MM.1S (cell line): ENCODE measurements at regions not wholly inside any gene's neighbourhood (a gene's known extent, or its start where the extent isn't known, plus 50 kb on each side); places are given as distances from the start of the nearest gene placed in this dataset.

Experiments used
- DNase-seq: peaks from one replicate; pipeline ENCODE4 v3.0.0-alpha.2; 2015
- H2AFZ ChIP-seq: fragments of 300-600 bp; sonication (generic); 2 replicates; pipeline ENCODE4 v1.6.0; 2016; ENCODE audit warnings: antibody characterized with exemption, low read length
- H3F3A ChIP-seq: fragments of 300-600 bp; sonication (generic); 2 replicates; pipeline ENCODE4 v1.6.1; 2016; ENCODE audit warnings: mild to moderate bottlenecking, antibody characterized with exemption, low read length, moderate library complexity, mixed read lengths; ENCODE audit not compliant: insufficient read depth
- H3K27ac ChIP-seq: fragments of 300-600 bp; sonication (generic); 2 replicates; pipeline ENCODE4 v1.5.1; 2016; ENCODE audit warnings: mild to moderate bottlenecking, low read length
- H3K27me3 ChIP-seq: fragments of 300-600 bp; sonication (generic); replicated peaks from 2 replicates; pipeline ENCODE4 v1.6.0; 2016; ENCODE audit warnings: low read length; ENCODE audit not compliant: insufficient read depth
- H3K36me3 ChIP-seq: fragments of 300-600 bp; sonication (generic); replicated peaks from 2 replicates; pipeline ENCODE4 v1.6.1; 2016; ENCODE audit warnings: mild to moderate bottlenecking, low read length, mixed read lengths; ENCODE audit not compliant: insufficient read depth
- H3K4me1 ChIP-seq: fragments of 300-600 bp; sonication (generic); 2 replicates; pipeline ENCODE4 v1.6.1; 2016; ENCODE audit warnings: low read length, mixed read lengths
- H3K4me2 ChIP-seq: fragments of 300-600 bp; sonication (generic); 2 replicates; pipeline ENCODE4 v1.6.0; 2016; ENCODE audit warnings: low read depth, low read length
- H3K4me3 ChIP-seq: fragments of 300-600 bp; sonication (generic); 2 replicates; pipeline ENCODE4 v1.5.1; 2016; ENCODE audit warnings: low read length, mixed read lengths
- H3K79me2 ChIP-seq: fragments of 300-600 bp; sonication (generic); 2 replicates; pipeline ENCODE4 v1.6.1; 2016; ENCODE audit warnings: mixed run types, low read length, mixed read lengths
- H3K9ac ChIP-seq: fragments of 300-600 bp; sonication (generic); 2 replicates; pipeline ENCODE4 v1.6.1; 2016; ENCODE audit warnings: low read length, mixed read lengths
- H3K9me2 ChIP-seq: fragments of 300-600 bp; sonication (generic); replicated peaks from 2 replicates; pipeline ENCODE4 v1.6.1; 2016; ENCODE audit warnings: mild to moderate bottlenecking, low read length, mixed read lengths; ENCODE audit not compliant: insufficient read depth
- H3K9me3 ChIP-seq: fragments of 300-600 bp; sonication (generic); replicated peaks from 2 replicates; pipeline ENCODE4 v1.6.1; 2016; ENCODE audit warnings: mild to moderate bottlenecking, low read length, mixed read lengths; ENCODE audit not compliant: insufficient read depth
- H4K20me1 ChIP-seq: fragments of 300-600 bp; sonication (generic); 2 replicates; pipeline ENCODE4 v1.6.1; 2016; ENCODE audit warnings: mild to moderate bottlenecking, low read length, moderate library complexity, mixed read lengths; ENCODE audit not compliant: insufficient read depth
- CTCF ChIP-seq: fragments of 300-600 bp; sonication (generic); IDR thresholded peaks from 2 replicates; pipeline ENCODE4 v1.5.1; 2016; ENCODE audit warnings: antibody characterized with exemption, low read length, mixed read lengths
- EZH2 ChIP-seq: fragments of 300-600 bp; sonication (generic); optimal IDR thresholded peaks from 2 replicates; pipeline ENCODE3; 2017; ENCODE audit warnings: low read depth, mild to moderate bottlenecking, antibody characterized with exemption, low read length, mixed read lengths
- EZH2phosphoT487 ChIP-seq: fragments of 300-600 bp; sonication (generic); IDR thresholded peaks from 2 replicates; pipeline ENCODE4 v1.6.1; 2018; ENCODE audit warnings: antibody characterized with exemption, low read length

GRCh38 chr2:121006743-121007489 lies 271.2 kb downstream of the GLI2 start:
- Histone ChIP-seq H3K9ac (no peak overlapping the region), H2AFZ (no peak overlapping the region), H3K27ac (no peak overlapping the region), H4K20me1 (no peaks in the 10 kb centered on the region), H3F3A (no peaks in the 10 kb centered on the region), H3K4me2 (no peak overlapping the region), H3K9me3 (no peaks in the 10 kb centered on the region), H3K79me2 (no peaks in the 10 kb centered on the region), H3K27me3 (no peaks in the 10 kb centered on the region), H3K9me2 (no peaks in the 10 kb centered on the region), H3K36me3 (no peaks in the 10 kb centered on the region), H3K4me3 (no peak overlapping the region), H3K4me1 (no peaks in the 10 kb centered on the region)
- no peak for TF ChIP-seq EZH2
- TF ChIP-seq CTCF: no peak
- TF ChIP-seq EZH2phosphoT487: no peak
- no peak for DNase-seq

GRCh38 chr2:121007490-121007853 lies 271.8 kb downstream of the GLI2 start:
- Histone ChIP-seq H3K79me2 (no peaks in the 10 kb centered on the region), H3F3A (no peaks in the 10 kb centered on the region), H3K4me1 (no peaks in the 10 kb centered on the region), H3K4me3 (no peak overlapping the region), H2AFZ (no peak overlapping the region), H3K36me3 (no peaks in the 10 kb centered on the region), H4K20me1 (no peaks in the 10 kb centered on the region), H3K27ac (no peak overlapping the region), H3K9me3 (no peaks in the 10 kb centered on the region), H3K27me3 (no peaks in the 10 kb centered on the region), H3K9ac (no peak overlapping the region), H3K9me2 (no peaks in the 10 kb centered on the region), H3K4me2 (no peak overlapping the region)
- TF ChIP-seq EZH2 (no peak), EZH2phosphoT487 (no peak), CTCF (no peak)
- no peak for DNase-seq

- Histone ChIP-seq H4K20me1 (no peaks in the 10 kb centered on the region), H2AFZ (no peak overlapping the region), H3K79me2 (no peaks in the 10 kb centered on the region), H3K4me3 (no peak overlapping the region), H3K9me2 (no peaks in the 10 kb centered on the region), H3K27me3 (no peaks in the 10 kb centered on the region), H3K36me3 (no peaks in the 10 kb centered on the region), H3K4me1 (no peaks in the 10 kb centered on the region), H3K4me2 (no peak overlapping the region), H3F3A (no peaks in the 10 kb centered on the region), H3K9ac (no peak overlapping the region), H3K27ac (no peak overlapping the region), H3K9me3 (no peaks in the 10 kb centered on the region)
- no peak for DNase-seq
- TF ChIP-seq EZH2 (no peak), CTCF (no peak), EZH2phosphoT487 (no peak)
Observed at GRCh38 chr2:121008975-121009374, 273.3 kb downstream of the GLI2 start.
